ENCODE measurements at regions not wholly inside any gene's neighbourhood (a gene's known extent, or its start where the extent isn't known, plus 50 kb on each side); places are given as distances from the start of the nearest gene placed in this dataset.

DNA sequence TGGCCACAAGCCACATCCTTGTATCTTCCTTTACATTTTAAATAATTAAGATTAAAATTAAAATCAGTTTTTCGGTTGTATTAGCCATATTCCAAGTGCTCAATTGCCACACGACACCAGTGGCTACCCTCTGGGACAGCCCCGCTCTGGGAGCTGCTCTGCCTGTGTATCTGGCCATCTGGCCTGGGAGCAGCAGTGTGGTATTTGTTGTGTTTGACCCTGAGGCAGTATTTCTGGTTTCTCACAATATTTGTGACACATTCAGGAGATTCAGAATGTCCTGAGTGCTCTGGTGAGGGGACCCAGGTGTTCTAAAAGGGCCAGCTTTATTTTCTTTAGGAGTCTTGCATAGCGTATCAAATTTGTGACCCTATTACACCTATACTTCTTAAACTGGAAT lies 179.0 kb downstream of the SUCLA2 start:
- Histone ChIP-seq H3K27ac (no peak overlapping the region), H3K9me3 (ENCODE audit: severe bottlenecking) (no peaks in the 10 kb centered on the region), H3K36me3 (no peaks in the 10 kb centered on the region), H3K27me3 (ENCODE audit: insufficient read depth, low read depth, severe bottlenecking) (no peaks in the 10 kb centered on the region), H3K4me3 (ENCODE audit: low read depth, low read length) (no peak overlapping the region)
- TF ChIP-seq, protein P1, sequence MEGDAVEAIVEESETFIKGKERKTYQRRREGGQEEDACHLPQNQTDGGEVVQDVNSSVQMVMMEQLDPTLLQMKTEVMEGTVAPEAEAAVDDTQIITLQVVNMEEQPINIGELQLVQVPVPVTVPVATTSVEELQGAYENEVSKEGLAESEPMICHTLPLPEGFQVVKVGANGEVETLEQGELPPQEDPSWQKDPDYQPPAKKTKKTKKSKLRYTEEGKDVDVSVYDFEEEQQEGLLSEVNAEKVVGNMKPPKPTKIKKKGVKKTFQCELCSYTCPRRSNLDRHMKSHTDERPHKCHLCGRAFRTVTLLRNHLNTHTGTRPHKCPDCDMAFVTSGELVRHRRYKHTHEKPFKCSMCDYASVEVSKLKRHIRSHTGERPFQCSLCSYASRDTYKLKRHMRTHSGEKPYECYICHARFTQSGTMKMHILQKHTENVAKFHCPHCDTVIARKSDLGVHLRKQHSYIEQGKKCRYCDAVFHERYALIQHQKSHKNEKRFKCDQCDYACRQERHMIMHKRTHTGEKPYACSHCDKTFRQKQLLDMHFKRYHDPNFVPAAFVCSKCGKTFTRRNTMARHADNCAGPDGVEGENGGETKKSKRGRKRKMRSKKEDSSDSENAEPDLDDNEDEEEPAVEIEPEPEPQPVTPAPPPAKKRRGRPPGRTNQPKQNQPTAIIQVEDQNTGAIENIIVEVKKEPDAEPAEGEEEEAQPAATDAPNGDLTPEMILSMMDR (IDR thresholded peaks at IDR 0.05; ENCODE audit: low read depth, low read length) = no peak
- DNase-seq = no peak

DNA sequence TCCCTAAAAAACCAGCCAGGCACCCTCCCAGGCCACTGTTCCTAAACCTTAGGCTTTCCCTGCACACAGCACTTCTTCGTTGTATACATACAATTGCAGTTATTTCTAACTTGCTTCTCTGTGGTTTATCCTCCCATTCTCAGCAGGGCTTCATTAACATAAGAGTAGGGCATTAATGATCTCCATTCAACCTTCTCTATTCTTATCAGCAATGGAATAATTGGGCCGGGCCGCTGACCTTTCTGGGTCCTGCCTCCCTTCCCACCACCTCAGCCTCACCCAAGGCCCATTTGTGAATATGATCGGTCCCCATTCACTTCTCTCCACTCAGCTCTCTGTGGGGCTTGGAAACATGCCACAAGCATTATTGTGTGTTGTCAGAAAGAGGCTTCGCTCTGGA lies 184.2 kb downstream of the SUCLA2 start:
- H3K27me3 ChIP-seq (ENCODE audit: insufficient read depth, low read depth, severe bottlenecking) = no peaks in the 10 kb centered on the region
- no peaks in the 10 kb centered on the region for H3K36me3 ChIP-seq
- H3K27ac ChIP-seq = no peak overlapping the region
- no peaks in the 10 kb centered on the region for H3K9me3 ChIP-seq (ENCODE audit: severe bottlenecking)
- H3K4me3 ChIP-seq (ENCODE audit: low read depth, low read length) = no peak overlapping the region
- no peak for DNase-seq
- TF ChIP-seq, protein P1 (IDR thresholded peaks at IDR 0.05; ENCODE audit: low read depth, low read length) = no peak

DNA sequence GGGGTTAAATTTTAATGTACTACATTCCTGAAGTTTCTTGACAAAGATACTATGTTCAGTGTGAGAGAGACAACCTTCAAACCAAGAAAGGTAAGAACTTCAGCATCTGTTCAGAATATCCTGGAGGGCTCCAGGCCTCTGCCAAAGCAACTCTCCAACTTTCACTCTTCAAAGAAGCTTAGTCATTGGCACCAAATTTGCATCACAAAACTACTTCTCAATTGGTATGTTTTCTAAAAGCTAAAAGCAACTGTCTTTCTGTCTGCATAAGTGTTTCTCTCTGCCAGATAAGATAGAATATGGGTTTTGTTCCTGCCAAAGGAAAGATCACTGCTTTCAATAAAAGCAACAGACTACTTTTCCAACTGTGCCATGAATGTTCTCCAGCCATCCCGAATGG lies 187.4 kb downstream of the SUCLA2 start:
- no peak for DNase-seq
- H3K4me3 ChIP-seq (ENCODE audit: low read depth, low read length) = no peak overlapping the region
- no peaks in the 10 kb centered on the region for H3K27me3 ChIP-seq (ENCODE audit: insufficient read depth, low read depth, severe bottlenecking)
- H3K9me3 ChIP-seq (ENCODE audit: severe bottlenecking) = no peaks in the 10 kb centered on the region
- H3K27ac ChIP-seq = no peak overlapping the region
- TF ChIP-seq, protein P1 (IDR thresholded peaks at IDR 0.05; ENCODE audit: low read depth, low read length) = no peak
- H3K36me3 ChIP-seq = no peaks in the 10 kb centered on the region

DNA sequence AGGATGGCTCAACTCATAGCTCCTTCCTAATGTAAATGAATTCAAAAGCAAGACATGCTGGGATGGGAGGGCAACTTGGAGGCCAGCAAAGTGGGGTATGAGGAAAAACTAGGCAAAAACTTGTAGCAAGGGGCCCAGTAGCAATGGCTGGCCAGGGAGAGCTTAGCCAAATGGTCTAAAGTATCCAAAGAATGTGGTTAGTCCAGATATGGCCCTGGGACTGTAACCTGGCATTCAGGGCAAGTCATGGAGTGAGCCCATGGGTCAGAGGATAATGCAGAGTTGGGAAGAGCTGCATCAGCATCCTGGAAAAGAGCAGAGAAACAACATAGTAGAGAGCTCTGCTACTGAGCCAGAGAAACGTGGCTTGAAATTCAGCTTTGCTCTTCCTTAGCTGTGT lies 191.7 kb downstream of the SUCLA2 start:
- Histone ChIP-seq H3K27ac (no peak overlapping the region), H3K27me3 (ENCODE audit: insufficient read depth, low read depth, severe bottlenecking) (no peaks in the 10 kb centered on the region), H3K4me3 (ENCODE audit: low read depth, low read length) (no peak overlapping the region), H3K36me3 (no peaks in the 10 kb centered on the region), H3K9me3 (ENCODE audit: severe bottlenecking) (no peaks in the 10 kb centered on the region)
- DNase-seq = no peak
- TF ChIP-seq, protein P1 (IDR thresholded peaks at IDR 0.05; ENCODE audit: low read depth, low read length) = no peak

DNA sequence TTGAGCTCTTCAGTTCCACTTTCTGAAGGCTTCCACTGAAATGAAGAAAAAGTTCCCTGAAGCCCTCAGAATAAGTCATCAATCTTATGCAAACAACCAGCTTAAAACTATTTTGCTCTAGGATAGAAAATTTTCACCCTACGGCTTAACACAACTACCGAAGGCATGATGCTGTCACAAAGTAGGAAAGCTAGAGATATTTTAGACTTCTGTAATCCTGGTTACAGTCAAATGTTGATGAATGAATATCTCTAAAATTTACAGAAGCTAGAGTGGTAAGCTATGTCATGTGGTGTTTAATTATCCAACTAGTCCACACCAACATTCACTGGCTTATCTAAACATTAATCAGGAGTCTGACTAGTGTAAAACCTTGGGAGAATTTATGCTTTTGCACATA lies 197.9 kb downstream of the SUCLA2 start:
- H3K36me3 ChIP-seq = no peaks in the 10 kb centered on the region
- no peak overlapping the region for H3K4me3 ChIP-seq (ENCODE audit: low read depth, low read length)
- DNase-seq = no peak
- no peaks in the 10 kb centered on the region for H3K9me3 ChIP-seq (ENCODE audit: severe bottlenecking)
- TF ChIP-seq, protein P1 (IDR thresholded peaks at IDR 0.05; ENCODE audit: low read depth, low read length) = no peak
- H3K27ac ChIP-seq = no peak overlapping the region
- no peaks in the 10 kb centered on the region for H3K27me3 ChIP-seq (ENCODE audit: insufficient read depth, low read depth, severe bottlenecking)

DNA sequence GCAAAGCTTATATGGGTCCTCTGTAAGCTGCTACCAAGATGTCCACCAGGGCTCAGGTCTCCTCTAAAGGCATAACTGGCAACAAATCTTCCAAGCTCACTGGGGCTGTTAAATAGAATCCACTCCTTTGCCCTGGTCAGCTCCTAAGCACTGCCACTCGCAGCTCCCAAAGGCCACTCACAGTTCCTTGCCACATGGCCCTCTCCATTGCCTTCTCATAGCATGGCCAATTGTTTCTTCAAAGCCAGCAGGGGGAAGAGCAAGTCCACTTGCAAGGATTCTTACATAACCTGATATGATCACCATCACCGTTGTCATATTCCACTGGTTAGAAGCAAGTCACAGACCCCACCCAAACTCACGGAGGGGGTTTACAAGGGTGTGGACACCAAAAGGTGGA lies 199.5 kb downstream of the SUCLA2 start:
- Histone ChIP-seq H3K36me3 (no peaks in the 10 kb centered on the region), H3K27ac (no peak overlapping the region), H3K9me3 (ENCODE audit: severe bottlenecking) (no peaks in the 10 kb centered on the region), H3K27me3 (ENCODE audit: insufficient read depth, low read depth, severe bottlenecking) (no peaks in the 10 kb centered on the region), H3K4me3 (ENCODE audit: low read depth, low read length) (no peak overlapping the region)
- no peak for DNase-seq
- TF ChIP-seq, protein P1 (IDR thresholded peaks at IDR 0.05; ENCODE audit: low read depth, low read length) = no peak

All from WERI-Rb-1 (cell line).